GM12892 (cell line): ENCODE measurements at regions not wholly inside any gene's neighbourhood (a gene's known extent, or its start where the extent isn't known, plus 50 kb on each side); places are given as distances from the start of the nearest gene placed in this dataset.

Experiments
- DNase-seq: peaks from one replicate; pipeline ENCODE4 v3.0.0; 2011; ENCODE audit not compliant: insufficient read length
- FAIRE-seq: peaks from 2 replicates; lab custom pipeline; 2011; peaks lifted over from hg19 to GRCh38; lab: Jason Lieb, UNC
- POLR2A ChIP-seq: IDR thresholded peaks from 2 replicates; pipeline ENCODE4 v1.6.1; 2011; ENCODE audit warnings: low read depth, low read length, control low read depth
- POLR2AphosphoS5 ChIP-seq: IDR thresholded peaks from 2 replicates; pipeline ENCODE4 v1.6.1; 2011; ENCODE audit warnings: low read depth, low read length, control low read depth
- TAF1 ChIP-seq: IDR thresholded peaks from 2 replicates; pipeline ENCODE4 v1.6.1; 2011; ENCODE audit warnings: low read depth, mild to moderate bottlenecking, control low read depth, low read length, borderline replicate concordance

DNA sequence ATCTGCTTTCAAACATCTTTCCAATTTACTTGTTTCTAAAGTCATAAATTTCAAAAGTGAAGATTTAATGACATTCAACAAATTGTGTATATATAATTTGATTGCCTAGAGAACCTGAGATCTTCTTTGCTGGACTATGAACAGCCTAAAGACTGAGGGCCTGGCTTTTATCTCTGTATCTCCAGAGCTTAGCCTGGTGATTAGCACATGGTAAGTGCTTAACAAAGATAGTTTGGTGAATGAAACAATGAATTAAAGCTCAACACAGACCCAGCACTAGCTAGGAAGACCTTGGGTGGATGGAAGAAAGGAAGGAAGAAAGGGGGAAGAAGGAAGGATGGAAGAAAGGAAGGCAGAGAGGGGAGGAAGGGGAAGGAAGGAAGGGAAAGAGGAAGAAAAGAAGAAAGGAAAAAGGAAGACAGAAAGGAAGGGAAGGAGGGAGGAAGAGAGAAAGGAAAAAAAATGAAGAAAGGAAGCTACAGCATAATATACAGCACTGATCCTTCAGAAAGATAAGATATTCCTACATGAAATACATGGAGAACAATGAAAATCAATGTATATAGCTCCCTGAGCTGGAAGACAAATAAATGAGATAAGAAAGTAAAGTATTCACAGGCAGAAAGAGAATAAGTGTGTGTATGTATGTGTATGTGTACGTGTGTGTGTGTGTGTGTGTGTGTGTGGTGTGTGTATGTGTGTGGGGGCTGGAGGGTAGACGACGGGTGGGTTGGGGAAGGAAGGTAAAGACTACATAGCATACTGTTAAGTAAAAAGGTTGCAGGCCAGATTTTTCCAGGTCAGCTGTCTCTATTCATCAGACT, 318.2 kb downstream of the TNS1 start:
- FAIRE-seq (no peak), DNase-seq (no peak)
- TF ChIP-seq TAF1, result no peak
- no peak for TF ChIP-seq POLR2AphosphoS5
- TF ChIP-seq POLR2A, result no peak

DNA sequence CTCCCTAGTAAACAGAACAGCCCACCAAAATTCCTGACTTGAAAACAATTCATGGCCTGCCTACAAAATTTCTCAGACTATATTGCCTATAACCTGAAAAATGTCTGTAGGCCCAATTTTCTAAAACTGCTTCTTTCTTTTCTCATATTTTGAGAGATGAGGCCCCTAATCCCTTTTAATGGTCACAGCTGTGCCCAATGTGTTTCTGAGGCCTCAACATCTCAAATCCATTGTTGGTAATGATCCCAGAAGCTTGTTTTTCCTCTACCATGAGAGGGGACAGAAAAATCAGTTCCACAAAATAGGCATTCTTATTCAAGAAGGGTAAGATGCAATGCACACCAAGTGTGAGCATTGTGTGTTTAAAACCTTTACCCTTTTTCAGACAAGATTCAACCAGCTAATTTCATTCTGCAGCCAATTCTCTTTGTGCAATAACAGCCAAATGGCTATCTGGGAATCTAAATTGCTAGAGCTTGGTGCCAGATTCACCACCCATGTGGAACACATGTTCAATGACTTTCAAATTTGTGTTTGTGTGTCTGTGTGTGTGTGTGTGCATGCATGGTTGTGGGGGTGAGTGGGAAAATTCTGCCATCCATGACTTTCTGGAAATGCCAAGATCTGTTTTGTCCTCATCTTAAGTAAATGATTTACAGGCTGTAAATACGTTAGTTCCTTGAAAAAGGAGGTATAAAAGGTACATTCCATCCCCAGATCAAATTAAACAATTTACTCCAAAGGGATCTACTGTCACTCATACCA, 319.5 kb downstream of the TNS1 start:
- DNase-seq (no peak), FAIRE-seq (no peak)
- TF ChIP-seq TAF1 (no peak), POLR2A (no peak), POLR2AphosphoS5 (no peak)

DNA sequence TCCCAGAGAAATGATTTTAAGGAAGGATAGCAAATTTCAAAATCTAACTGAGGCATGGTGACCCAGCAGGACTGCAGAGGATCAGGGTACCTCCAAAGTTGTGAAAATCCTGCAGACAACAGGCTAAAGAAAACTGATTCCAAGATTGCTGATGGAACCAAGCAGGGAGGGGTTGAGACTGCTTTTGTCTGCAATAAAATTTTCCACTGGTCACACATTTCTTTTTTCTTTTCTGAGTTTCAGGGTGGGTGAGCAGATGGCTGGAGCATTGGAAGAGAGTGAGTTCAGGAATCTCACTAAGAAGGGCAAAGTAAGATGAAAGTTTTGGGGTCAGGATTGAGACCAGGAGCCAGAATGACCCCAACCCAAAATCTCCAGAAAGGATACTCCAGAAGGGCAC, 321.0 kb downstream of the TNS1 start:
- DNase-seq, result no peak
- TF ChIP-seq POLR2A (no peak), POLR2AphosphoS5 (no peak), TAF1 (no peak)
- FAIRE-seq, result no peak

GRCh38 chr2:217680381-217680780, 322.4 kb downstream of the TNS1 start:
- TF ChIP-seq POLR2AphosphoS5 (no peak), TAF1 (no peak), POLR2A (no peak)
- FAIRE-seq (no peak), DNase-seq (no peak)

DNA sequence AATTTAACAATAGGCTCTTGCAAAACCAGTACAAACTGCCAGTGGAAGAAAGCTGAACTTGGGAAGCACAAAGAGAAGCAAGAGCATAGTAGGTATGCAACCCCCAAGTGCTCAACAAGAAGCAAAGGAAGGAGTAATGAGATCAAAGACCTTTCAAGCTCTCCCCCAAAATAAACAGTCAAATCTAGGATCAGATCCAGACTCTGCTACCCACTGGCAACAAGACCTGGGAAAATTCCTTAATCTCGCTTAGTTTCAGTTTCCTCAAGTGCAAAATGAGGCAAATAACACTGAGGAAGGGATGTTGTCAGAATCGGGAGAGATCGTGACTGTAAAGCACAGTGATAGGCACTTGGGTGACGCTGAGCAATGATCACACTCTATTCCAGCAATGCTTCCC, 329.2 kb downstream of the TNS1 start:
- DNase-seq (no peak), FAIRE-seq (no peak)
- TF ChIP-seq POLR2A (no peak), POLR2AphosphoS5 (no peak), TAF1 (no peak)

DNA sequence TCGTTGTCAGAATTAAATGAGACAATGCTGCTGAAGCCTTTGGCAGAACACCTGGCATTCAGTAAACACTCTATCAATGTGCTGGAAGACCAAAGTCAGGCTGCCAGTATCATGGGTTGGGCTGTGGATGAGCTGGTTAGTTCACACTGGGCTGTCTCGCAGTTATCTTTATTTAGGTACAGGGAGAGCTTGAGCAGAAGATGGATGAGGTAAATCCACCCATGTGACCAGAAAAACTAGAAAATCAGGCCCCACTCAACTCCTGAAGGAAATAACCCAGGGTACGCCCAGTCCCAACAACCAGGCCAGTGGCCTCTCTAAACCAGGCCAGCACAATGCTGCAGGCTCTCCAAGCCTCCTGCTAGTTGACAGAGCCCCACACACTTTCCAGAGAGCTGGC, 330.3 kb downstream of the TNS1 start:
- DNase-seq, result no peak
- FAIRE-seq, result no peak
- TF ChIP-seq POLR2A (no peak), POLR2AphosphoS5 (no peak), TAF1 (no peak)

DNA sequence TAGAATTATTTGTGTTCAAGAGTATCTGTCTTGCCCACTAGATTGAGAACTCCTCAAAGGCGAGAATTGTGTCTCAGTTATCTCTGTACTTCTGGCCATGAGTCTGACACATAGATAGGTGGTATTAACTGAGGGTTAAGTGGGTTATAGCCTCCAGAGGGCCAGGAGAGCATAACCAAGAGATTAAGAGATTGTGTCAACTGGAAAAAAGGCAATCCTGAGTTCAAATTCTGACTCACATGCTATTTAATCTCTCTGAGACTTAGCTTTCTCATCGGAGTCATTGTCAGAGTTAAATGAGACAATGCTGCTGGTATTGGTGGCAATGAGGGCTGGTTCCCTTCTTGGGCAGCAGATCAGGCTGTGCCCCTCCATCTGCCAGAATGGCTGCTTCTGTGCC, 330.9 kb downstream of the TNS1 start:
- FAIRE-seq (no peak), DNase-seq (no peak)
- TF ChIP-seq TAF1, result no peak
- no peak for TF ChIP-seq POLR2AphosphoS5
- no peak for TF ChIP-seq POLR2A

DNA sequence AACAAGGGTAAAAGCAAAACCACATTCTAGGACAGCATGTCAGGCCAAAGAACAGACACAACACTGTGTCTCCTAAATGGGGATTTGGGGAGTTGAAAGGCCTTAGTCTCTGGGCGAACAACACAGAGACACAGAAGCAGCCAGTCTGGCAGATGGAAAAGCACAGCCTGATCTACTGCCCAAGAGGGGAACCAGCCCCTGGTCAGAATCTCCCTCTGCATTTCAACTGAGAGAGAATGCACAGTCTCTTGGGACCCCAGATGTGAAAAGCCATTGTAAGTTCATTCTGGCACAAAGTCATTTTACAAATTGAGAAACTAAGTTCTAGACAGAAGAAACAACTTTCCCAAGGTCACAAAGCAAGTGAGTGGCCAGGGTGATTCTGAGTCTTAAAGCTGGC, 331.7 kb downstream of the TNS1 start:
- DNase-seq (no peak), FAIRE-seq (no peak)
- TF ChIP-seq TAF1, result no peak
- no peak for TF ChIP-seq POLR2A
- no peak for TF ChIP-seq POLR2AphosphoS5

GRCh38 chr2:217669831-217670230, 333.0 kb downstream of the TNS1 start:
- no peak for TF ChIP-seq POLR2A
- TF ChIP-seq POLR2AphosphoS5, result no peak
- TF ChIP-seq TAF1, result no peak
- FAIRE-seq, result no peak
- no peak for DNase-seq

GRCh38 chr2:217667512-217667911, 335.3 kb downstream of the TNS1 start:
- no peak for TF ChIP-seq POLR2A
- TF ChIP-seq POLR2AphosphoS5, result no peak
- no peak for TF ChIP-seq TAF1
- DNase-seq (no peak), FAIRE-seq (no peak)

GRCh38 chr2:217667035-217667434, 335.8 kb downstream of the TNS1 start:
- no peak for DNase-seq
- no peak for TF ChIP-seq POLR2A
- TF ChIP-seq POLR2AphosphoS5, result no peak
- no peak for TF ChIP-seq TAF1
- peak; percentile 5 for FAIRE-seq
